ENCODE measurements at regions not wholly inside any gene's neighbourhood (a gene's known extent, or its start where the extent isn't known, plus 50 kb on each side); places are given as distances from the start of the nearest gene placed in this dataset.

DNA sequence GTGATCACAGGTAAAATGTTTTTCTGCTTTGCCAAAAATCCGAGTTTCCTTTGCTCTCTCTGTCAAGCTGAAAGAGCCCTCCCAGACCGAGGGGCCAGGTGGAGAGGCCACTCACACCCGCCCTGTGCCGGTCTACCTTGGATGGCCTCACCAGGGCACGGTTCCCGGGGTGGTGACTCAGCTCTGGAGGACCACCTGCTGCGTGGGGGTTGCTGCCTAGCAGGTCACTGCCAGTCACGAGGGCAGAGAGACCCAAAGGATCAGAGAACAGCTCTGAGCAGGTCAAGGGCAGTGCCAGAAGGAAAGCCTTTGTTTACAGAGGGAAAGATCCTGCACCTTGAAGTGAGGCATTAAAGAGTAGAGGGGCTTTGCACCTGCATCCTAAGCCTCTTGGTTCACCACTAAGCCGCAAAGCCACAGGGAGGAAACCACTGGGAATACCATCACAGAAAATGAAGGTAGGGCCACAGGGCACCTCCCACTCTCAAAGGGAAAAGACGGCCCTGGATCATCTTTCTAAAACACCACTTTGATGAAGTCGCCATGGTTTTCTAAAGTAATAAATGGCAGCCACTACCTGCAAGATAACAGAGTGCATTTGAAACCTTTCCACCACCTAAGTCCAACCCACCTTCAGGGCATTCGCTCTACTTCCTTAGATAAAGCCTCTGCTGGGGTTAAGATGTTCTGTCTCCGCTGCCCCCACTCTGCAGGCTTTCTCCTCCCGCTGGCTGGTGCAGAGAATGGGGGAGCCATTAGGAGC, 160.3 kb upstream of the KLF14 start (continued):
- no peak for TF ChIP-seq ZNF391 (tag by site-specific recombination; IDR thresholded peaks at IDR 0.05; ENCODE audit: borderline replicate concordance, low read depth)
- peak; percentile 68; the same call in 1 of the 2 replicates for TF ChIP-seq ZBTB17 (tag by site-specific recombination; IDR thresholded peaks at IDR 0.05)
- TF ChIP-seq, protein P1, sequence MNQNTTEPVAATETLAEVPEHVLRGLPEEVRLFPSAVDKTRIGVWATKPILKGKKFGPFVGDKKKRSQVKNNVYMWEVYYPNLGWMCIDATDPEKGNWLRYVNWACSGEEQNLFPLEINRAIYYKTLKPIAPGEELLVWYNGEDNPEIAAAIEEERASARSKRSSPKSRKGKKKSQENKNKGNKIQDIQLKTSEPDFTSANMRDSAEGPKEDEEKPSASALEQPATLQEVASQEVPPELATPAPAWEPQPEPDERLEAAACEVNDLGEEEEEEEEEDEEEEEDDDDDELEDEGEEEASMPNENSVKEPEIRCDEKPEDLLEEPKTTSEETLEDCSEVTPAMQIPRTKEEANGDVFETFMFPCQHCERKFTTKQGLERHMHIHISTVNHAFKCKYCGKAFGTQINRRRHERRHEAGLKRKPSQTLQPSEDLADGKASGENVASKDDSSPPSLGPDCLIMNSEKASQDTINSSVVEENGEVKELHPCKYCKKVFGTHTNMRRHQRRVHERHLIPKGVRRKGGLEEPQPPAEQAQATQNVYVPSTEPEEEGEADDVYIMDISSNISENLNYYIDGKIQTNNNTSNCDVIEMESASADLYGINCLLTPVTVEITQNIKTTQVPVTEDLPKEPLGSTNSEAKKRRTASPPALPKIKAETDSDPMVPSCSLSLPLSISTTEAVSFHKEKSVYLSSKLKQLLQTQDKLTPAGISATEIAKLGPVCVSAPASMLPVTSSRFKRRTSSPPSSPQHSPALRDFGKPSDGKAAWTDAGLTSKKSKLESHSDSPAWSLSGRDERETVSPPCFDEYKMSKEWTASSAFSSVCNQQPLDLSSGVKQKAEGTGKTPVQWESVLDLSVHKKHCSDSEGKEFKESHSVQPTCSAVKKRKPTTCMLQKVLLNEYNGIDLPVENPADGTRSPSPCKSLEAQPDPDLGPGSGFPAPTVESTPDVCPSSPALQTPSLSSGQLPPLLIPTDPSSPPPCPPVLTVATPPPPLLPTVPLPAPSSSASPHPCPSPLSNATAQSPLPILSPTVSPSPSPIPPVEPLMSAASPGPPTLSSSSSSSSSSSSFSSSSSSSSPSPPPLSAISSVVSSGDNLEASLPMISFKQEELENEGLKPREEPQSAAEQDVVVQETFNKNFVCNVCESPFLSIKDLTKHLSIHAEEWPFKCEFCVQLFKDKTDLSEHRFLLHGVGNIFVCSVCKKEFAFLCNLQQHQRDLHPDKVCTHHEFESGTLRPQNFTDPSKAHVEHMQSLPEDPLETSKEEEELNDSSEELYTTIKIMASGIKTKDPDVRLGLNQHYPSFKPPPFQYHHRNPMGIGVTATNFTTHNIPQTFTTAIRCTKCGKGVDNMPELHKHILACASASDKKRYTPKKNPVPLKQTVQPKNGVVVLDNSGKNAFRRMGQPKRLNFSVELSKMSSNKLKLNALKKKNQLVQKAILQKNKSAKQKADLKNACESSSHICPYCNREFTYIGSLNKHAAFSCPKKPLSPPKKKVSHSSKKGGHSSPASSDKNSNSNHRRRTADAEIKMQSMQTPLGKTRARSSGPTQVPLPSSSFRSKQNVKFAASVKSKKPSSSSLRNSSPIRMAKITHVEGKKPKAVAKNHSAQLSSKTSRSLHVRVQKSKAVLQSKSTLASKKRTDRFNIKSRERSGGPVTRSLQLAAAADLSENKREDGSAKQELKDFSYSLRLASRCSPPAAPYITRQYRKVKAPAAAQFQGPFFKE (tag by site-specific recombination; IDR thresholded peaks at IDR 0.05; ENCODE audit: borderline replicate concordance) = no peak
- TF ChIP-seq ZNF211 (tag by site-specific recombination; IDR thresholded peaks at IDR 0.05; ENCODE audit: low read depth) = no peak
- TF ChIP-seq TCF7L2 (IDR thresholded peaks at IDR 0.05; ENCODE audit: borderline replicate concordance, low read depth, low read length) = no peak
- TF ChIP-seq ZSCAN16 (tag by site-specific recombination; IDR thresholded peaks at IDR 0.05) = no peak
- no peak for TF ChIP-seq GLI4 (tag by site-specific recombination; IDR thresholded peaks at IDR 0.05)
- no peak for TF ChIP-seq ZNF529 (tag by site-specific recombination; IDR thresholded peaks at IDR 0.05; ENCODE audit: insufficient replicate concordance)
- TF ChIP-seq ZNF37A (tag by site-specific recombination; IDR thresholded peaks at IDR 0.05) = no peak
- no peak for TF ChIP-seq ZNF121 (tag by site-specific recombination; IDR thresholded peaks at IDR 0.05)
- TF ChIP-seq EGR2 (tag by site-specific recombination; IDR thresholded peaks at IDR 0.05; ENCODE audit: low read depth) = no peak
- no peak for TF ChIP-seq ZNF558 (tag by site-specific recombination; IDR thresholded peaks at IDR 0.05)
- TF ChIP-seq ZNF837 (tag by site-specific recombination; IDR thresholded peaks at IDR 0.05) = no peak
- no peak for TF ChIP-seq GFI1B (tag by site-specific recombination; IDR thresholded peaks at IDR 0.05)
- TF ChIP-seq HOXD13 (CRISPR knock-in tag; IDR thresholded peaks at IDR 0.05; ENCODE audit: borderline replicate concordance) = no peak
- TF ChIP-seq ZNF623 (tag by site-specific recombination; IDR thresholded peaks at IDR 0.05) = no peak
- TF ChIP-seq, protein P2, sequence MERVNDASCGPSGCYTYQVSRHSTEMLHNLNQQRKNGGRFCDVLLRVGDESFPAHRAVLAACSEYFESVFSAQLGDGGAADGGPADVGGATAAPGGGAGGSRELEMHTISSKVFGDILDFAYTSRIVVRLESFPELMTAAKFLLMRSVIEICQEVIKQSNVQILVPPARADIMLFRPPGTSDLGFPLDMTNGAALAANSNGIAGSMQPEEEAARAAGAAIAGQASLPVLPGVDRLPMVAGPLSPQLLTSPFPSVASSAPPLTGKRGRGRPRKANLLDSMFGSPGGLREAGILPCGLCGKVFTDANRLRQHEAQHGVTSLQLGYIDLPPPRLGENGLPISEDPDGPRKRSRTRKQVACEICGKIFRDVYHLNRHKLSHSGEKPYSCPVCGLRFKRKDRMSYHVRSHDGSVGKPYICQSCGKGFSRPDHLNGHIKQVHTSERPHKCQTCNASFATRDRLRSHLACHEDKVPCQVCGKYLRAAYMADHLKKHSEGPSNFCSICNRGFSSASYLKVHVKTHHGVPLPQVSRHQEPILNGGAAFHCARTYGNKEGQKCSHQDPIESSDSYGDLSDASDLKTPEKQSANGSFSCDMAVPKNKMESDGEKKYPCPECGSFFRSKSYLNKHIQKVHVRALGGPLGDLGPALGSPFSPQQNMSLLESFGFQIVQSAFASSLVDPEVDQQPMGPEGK (tag by site-specific recombination; IDR thresholded peaks at IDR 0.05) = peak; percentile 67; the same call in 1 of the 2 replicates
- 0 out of 2 replicates have a peak, but pooled peaks have one; percentile 15 for TF ChIP-seq OSR2 (tag by site-specific recombination; IDR thresholded peaks at IDR 0.05)
- no peak for TF ChIP-seq ZNF561 (tag by site-specific recombination; IDR thresholded peaks at IDR 0.05; ENCODE audit: borderline replicate concordance)
- no peak for TF ChIP-seq ZNF791 (tag by site-specific recombination; IDR thresholded peaks at IDR 0.05)
- TF ChIP-seq ZNF768 (tag by site-specific recombination; IDR thresholded peaks at IDR 0.05) = no peak
- TF ChIP-seq, protein P3, sequence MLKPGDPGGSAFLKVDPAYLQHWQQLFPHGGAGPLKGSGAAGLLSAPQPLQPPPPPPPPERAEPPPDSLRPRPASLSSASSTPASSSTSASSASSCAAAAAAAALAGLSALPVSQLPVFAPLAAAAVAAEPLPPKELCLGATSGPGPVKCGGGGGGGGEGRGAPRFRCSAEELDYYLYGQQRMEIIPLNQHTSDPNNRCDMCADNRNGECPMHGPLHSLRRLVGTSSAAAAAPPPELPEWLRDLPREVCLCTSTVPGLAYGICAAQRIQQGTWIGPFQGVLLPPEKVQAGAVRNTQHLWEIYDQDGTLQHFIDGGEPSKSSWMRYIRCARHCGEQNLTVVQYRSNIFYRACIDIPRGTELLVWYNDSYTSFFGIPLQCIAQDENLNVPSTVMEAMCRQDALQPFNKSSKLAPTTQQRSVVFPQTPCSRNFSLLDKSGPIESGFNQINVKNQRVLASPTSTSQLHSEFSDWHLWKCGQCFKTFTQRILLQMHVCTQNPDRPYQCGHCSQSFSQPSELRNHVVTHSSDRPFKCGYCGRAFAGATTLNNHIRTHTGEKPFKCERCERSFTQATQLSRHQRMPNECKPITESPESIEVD (tag by site-specific recombination; IDR thresholded peaks at IDR 0.05) = no peak
- no peak for TF ChIP-seq ZNF416 (tag by site-specific recombination; IDR thresholded peaks at IDR 0.05)
- no peak for TF ChIP-seq KLF8 (tag by site-specific recombination; IDR thresholded peaks at IDR 0.05)
- TF ChIP-seq ZNF830 (tag by site-specific recombination; IDR thresholded peaks at IDR 0.05; ENCODE audit: low read depth) = no peak
- peak; percentile 74 for TF ChIP-seq GLIS2 (tag by site-specific recombination; IDR thresholded peaks at IDR 0.05)
- peak; percentile 37; the same call in 1 of the 2 replicates for TF ChIP-seq ZBTB48 (tag by site-specific recombination; IDR thresholded peaks at IDR 0.05)
- no peak for TF ChIP-seq ZBTB21 (tag by site-specific recombination; IDR thresholded peaks at IDR 0.05)
- TF ChIP-seq ZFP37 (tag by site-specific recombination; IDR thresholded peaks at IDR 0.05) = 0 out of 2 replicates have a peak, but pooled peaks have one; percentile 39
- no peak for TF ChIP-seq ZNF169 (tag by site-specific recombination; IDR thresholded peaks at IDR 0.05)
- TF ChIP-seq, protein P4, sequence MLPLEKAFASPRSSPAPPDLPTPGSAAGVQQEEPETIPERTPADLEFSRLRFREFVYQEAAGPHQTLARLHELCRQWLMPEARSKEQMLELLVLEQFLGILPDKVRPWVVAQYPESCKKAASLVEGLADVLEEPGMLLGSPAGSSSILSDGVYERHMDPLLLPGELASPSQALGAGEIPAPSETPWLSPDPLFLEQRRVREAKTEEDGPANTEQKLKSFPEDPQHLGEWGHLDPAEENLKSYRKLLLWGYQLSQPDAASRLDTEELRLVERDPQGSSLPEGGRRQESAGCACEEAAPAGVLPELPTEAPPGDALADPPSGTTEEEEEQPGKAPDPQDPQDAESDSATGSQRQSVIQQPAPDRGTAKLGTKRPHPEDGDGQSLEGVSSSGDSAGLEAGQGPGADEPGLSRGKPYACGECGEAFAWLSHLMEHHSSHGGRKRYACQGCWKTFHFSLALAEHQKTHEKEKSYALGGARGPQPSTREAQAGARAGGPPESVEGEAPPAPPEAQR (tag by site-specific recombination; IDR thresholded peaks at IDR 0.05) = no peak

Data from HEK293 (cell line).